22Rv1 (cell line): ENCODE measurements at regions not wholly inside any gene's neighbourhood (a gene's known extent, or its start where the extent isn't known, plus 50 kb on each side); places are given as distances from the start of the nearest gene placed in this dataset.

Experiments
- CTCF ChIP-seq: fragments of 450-650 bp; IDR thresholded peaks from 2 replicates; pipeline ENCODE4 v1.5.1; 2017; ENCODE audit warnings: mild to moderate bottlenecking
- ZFX ChIP-seq: fragments of 450-650 bp; IDR thresholded peaks from 2 replicates; pipeline ENCODE4 v1.6.1; 2017; ENCODE audit warnings: antibody characterized with exemption, borderline replicate concordance

GRCh38 chr6:15131651-15132061 is 114.2 kb upstream of the JARID2 start:
- TF ChIP-seq CTCF (no peak), ZFX (no peak)
